GM18870 (cell line): ENCODE measurements at regions not wholly inside any gene's neighbourhood (a gene's known extent, or its start where the extent isn't known, plus 50 kb on each side); places are given as distances from the start of the nearest gene placed in this dataset.

Source experiments
- ATAC-seq: cut with Tn5 transposase; IDR thresholded peaks from one replicate; pipeline ENCODE4 v1.9.1; 2021; ENCODE audit warnings: moderate library complexity; ENCODE audit not compliant: unreplicated experiment

DNA sequence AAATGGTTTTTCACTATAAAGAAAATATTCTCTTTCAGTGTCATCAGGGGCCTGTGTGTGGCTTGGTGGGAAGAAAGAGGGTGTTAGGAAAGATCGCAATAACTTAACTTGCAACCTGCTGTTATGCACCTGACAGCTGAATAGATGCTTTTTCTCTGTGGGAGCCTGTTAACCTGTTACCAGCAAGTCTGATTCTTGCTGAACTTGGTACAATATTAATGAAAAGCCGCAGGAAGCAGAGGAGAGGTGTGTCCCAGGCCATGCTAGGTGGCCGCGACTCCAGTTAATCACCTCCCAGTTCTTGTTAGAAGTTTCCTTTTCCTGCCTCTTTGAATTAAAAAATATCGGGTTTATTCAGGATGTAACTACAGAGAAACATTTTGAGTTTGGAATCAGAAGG, 494.8 kb upstream of the AGA start:
- ATAC-seq = no peak

DNA sequence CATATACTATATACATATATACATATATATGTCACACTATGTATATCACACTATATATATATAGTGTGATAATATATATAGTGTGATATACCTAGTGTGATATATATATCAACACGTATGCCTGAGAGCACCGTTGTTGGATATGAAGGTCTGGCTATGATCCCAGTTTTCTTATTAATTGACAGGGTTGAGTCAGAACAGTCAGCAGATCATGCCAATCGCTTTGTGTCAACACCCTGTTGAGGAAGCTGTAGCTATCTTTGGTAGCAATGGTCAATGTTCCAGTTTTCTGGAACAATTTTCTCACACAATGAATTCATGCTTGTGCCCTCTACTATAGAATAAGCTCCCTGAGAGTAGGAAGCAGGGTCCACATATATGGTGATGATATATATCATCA, 496.0 kb upstream of the AGA start:
- ATAC-seq = no peak

DNA sequence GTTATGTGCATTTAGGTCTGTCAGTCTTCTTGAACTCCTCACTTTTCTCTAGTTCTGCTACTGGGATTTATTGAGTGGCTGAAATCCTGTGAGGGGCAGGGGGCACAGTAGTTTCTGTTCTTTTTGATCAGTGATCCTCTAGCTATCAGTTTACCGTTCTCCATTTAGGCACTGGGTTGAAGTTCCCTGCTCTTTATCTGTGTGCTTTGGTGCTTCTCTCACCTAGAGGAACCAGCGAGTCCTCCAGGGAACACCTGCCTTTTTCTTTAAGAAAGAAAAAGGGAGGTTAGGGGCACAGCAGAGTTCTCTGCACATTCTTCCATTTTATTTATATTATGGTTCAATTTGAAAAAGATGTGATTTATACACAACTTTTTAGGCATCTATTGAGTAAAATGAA, 503.0 kb upstream of the AGA start:
- ATAC-seq = no peak

DNA sequence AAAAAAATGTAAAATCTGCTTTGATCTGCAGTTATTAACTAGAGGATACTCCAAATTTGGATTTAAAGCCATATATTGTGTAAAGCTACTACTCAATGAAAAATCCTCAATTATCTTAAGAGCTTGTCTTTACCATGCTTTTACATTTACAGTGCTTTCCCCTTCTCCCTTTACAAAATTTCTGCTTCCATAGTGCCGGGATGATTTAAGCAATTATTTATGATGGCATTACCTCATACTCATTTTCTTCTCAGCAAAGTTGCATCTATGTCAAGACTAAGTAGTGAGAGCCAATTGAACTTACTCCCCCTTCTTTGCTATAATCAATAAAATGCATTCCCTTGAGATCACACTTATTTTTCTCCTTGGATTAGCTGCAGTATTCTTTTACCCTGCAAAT, 505.4 kb upstream of the AGA start:
- no peak for ATAC-seq

DNA sequence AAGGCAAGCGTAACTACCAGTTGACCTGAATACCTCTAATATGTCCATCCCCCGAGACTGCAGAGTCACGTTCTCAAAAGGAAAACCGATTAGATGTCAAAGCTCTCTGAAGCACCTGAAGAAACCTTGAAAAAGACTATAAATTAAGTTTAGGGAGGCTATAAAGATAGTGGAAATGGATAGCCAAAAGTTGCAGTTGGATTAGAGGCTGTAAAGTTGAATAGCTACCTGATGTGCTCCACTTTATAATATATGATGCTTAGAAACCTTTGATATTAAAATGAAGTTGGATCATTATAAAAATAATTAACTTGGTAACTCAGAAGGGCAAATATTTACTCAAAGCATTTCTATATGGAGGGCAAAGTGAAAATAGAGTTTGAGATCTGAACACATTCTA, 506.6 kb upstream of the AGA start:
- no peak for ATAC-seq

DNA sequence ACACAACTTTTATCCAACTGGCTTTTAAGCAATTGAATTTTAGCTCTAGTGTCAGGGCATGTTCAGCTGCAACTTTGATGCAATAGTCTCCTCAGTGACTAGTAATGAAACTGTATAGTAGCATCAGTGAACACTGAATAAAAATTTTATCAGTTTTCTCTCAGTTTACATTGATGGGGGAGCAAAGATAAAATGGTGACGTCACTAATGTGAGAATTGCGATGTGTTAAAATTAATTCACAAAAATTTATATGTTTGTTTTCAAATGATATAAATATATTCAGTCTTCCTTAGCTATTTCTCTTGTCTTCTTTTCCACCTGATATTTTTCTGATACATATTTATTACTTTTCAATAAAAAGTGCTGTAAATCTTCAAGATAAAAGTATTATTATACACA, 508.8 kb upstream of the AGA start:
- ATAC-seq = no peak

DNA sequence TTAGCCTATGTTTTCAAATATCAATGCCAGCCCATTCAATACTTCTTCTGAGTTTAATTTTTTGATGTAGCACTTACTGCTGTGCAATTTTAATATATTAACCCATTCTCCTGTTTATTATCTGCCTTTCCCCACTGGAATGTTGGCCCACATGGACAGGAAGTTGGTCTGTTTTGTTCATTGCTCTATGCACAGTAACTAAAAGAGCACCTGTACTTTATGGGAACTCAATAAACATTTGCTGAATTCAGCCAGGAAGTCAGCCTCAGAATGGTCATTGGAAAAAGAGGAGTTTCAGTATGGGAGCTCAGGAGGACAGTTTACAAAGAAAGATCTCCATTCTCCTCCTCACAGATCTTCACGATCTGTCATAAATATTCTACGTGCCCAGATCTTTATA, 510.5 kb upstream of the AGA start:
- no peak for ATAC-seq

DNA sequence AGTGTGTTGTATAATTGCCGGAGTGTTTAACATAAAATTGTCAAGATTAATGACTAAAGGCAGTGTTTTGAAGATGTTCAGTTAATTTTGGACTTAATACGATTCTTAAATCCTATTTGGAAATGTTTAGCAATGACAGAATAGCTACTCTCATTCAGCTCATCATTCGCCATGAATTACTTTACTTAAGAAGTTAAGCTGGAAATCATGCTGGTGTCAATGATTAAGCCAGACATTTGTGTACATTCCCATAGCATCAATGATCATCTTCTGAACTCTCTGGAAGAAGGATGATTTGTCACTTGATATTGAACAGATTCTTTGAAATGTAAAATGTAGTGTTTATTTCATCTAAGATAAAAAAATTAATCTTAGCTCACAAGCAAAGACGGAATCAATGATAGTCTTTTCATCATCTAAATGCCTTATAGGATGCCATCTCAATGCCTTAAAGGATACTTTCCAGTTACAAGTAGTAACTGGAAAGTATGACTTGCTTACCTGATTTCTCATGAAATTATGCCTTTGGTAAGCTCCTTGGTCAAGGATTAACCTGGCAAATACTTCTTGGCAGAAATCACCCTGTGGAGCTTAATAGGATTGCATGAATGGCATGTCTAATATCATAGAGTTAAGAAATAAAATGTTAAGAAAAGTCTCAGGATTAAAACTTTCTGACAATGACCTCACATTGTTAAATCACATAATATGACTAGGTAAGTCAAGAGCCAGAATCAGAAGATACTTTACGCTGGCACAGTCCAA, 515.5 kb upstream of the AGA start:
- ATAC-seq = no peak

DNA sequence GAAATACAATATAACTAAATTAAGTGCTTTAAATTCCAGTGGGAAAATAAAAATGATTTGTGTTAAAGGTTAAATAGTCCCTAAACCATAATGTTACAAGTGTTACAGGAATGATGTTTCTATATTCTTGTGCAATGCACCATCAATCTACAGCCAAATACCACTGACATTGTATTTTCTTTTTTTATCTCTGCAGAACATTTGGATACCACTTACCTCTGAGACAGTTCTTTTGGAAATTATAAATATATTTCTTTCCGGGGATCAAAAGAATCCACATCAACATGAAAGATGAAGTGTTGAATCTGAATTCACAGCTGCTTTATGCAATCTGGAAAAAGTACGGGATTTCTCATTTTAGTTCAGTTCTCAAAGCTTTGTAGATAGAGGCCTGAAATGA, 518.3 kb upstream of the AGA start:
- no peak for ATAC-seq

DNA sequence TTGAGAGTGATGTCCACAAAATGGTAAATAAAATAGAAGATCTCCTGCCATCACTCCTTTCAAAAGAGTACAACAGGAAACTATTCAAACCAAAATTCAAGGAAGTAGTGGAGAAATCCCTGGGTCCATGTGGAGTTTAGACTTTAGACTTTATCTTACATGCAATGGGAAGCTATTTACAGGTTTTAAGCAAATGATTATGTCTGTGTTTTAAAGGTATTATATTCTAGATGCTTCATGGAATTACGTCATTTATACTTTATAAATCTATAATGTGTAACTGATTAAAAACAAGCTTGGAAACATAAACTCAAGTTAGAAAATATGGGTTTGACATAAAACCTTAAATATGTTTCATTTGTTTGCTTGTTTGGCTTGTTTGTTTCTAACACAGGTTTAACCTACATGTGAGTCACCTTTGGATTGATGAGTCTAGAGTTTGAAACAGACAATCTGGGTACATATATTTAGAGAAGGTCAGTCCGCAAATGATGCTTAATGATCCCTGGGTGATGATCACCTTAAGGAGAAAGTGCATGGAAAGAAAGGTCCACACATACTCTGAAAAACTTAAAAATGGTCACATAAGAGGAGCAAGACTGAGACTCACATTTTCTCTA, 519.6 kb upstream of the AGA start:
- no peak for ATAC-seq

DNA sequence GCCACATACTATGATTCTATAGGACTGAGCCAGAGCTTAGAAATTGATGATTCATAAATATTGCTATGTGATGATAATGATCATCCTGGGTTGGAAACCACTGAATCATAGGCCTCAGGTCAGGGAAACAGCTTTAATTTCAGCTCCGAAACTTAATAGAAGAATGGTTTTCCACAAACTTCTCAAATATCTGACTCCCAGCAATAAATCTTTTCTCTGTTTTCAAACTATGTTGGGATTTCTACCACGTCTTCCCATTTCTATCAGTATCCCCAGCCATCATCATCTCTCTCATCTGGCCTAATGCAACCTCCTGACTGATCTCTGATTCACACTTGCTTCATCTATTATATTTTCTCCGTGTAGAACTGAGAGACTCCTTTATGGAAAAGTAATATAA, 521.8 kb upstream of the AGA start:
- no peak for ATAC-seq

DNA sequence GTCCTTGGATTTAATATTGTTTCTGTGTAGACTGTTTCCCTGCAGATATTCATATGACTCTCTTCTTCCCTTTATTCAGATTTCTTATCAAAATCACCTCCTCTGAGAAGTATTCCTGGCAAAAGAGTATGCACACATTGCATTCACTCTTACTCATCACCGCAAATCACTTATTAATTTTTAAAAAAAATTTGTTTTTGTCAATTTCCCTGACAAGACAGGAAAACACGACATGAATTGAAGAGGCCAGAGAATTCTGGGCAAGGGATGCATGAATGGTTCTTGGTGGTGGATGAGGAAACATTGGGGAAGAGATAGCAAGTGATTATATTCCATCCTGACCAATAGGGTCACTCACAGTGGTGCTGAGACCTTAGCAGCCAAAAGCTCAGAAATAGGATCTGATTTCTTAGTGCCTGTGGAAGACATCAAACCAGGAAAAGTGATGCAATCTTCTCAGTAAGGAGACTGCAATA, 522.5 kb upstream of the AGA start:
- ATAC-seq = no peak

DNA sequence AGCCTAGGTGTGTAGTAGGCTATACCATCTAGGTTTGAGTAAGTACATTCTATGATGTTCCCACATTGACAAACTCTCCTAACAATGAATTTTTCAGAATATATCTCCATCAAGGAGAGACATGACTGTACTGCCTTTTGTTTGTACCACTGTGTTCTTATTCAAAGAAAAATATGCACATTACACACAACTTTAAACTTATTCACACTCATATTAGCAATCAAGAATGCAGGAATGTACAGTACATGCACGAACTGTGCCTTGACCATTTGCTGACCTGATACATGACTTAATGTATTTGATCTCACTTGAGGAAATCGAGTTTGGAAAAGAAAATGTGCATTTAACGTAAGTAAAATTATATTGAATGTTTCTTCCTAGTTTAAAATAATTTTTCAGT, 525.1 kb upstream of the AGA start:
- ATAC-seq = no peak

DNA sequence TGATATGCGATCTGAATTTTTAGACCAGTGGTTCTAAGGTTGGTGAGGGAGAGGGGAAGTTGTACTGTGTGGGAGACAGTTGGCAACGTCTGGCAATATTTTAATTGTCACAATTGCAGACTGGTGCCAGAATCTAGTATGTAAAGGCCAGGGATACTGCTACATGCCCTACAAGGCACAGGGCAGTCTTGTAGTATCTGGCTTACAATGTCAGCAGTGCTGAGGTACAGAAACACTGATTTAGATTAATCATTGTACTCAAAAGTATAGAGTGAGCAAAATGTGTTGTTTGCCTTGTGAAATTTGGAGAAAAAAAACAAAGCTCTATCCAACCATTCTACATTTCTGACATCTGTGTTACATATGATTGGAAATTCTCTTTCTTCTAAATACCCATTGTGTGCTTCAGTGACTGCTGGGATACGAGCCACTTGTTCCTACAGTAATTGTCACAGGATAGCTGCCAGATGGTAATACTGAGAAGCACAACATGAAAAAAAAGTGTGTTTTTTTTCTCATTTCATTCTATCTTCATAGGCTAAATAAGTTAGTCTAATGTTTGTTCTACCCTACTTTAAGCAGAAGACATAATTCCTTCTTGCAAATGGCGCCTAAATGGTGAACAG, 526.7 kb upstream of the AGA start:
- ATAC-seq = no peak

DNA sequence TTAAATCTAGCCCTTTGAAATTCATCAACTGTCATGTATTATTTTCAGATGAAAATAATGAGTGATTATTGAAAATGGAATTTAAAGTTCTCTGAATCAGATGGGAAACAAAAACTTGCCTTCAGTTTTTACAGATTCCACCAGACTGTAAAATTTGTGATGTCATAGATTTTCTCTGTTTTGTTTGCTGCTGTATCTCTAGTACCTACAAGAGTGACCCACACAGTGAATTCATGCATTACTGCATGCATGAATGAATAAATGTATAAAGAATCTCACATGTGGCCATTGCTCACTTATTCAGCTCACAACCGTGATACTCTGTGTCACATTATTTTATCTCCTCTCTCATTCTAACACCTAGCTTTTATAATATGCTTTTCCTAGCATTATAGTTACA, 532.2 kb upstream of the AGA start:
- ATAC-seq = no peak

DNA sequence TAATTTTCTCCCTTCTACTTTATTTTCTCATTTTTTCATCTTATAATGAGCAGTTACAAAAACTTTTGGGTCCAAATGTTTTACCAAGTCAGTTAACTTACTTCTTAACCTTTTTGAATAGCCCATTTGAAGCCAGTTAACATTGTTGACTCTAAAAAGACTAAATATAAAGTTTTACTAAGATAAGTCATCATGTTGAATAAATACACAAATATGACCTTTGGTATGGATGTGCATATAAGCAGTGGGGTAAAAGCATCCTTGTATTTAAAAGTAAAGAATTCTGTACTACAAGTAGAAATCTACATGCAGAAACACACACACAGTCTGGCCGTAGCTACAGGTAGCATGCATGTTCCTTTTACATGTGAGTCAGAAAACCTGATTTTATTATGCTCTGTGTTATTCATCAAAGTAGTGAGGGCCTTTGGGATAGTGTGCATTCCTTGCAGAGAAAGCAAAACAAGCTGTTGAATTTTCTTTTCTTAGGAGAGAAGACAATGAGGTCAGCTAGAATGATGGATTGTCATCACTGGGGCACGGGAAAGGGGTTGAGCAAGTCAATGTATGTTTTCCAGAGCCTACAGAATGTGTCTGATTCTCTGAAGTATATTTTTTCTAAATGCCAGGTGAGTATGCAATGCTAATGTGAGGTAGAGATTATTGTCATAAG, 533.2 kb upstream of the AGA start:
- ATAC-seq = no peak

DNA sequence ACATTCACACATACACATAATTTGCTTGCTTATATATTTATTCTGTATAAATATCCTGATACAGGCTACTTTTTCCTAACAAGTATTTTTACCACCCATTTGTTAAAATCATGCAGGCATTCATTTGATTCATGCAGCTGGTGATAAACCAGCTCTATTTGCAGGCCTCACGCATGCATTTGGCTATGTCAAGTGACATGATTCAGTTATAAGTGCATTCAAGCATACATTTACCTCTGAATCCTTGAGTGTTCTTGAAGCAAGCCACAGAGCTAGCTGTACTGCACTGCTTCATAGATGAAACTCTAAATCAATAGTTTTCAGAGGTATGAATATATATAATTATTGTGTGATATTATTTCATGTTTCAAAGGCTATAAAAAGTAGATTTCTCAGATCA, 544.0 kb upstream of the AGA start:
- no peak for ATAC-seq

DNA sequence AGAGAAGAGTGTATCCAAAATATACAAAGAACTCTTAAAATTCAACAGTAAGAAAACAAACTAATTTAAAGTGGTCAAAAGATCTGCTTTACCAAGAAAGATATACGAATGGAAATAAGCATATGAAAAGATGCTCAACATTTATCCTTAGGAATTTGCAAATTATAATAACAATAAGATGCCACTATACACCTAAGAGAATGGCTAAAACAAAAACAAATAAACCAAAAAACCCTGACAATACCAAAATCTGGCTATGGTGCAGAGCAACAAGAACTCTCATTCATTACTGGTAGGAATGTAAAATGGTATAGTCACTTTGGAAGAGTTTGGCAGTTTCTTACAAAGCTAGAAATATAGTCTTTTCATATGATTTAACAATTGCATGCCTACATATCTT, 545.7 kb upstream of the AGA start:
- no peak for ATAC-seq

DNA sequence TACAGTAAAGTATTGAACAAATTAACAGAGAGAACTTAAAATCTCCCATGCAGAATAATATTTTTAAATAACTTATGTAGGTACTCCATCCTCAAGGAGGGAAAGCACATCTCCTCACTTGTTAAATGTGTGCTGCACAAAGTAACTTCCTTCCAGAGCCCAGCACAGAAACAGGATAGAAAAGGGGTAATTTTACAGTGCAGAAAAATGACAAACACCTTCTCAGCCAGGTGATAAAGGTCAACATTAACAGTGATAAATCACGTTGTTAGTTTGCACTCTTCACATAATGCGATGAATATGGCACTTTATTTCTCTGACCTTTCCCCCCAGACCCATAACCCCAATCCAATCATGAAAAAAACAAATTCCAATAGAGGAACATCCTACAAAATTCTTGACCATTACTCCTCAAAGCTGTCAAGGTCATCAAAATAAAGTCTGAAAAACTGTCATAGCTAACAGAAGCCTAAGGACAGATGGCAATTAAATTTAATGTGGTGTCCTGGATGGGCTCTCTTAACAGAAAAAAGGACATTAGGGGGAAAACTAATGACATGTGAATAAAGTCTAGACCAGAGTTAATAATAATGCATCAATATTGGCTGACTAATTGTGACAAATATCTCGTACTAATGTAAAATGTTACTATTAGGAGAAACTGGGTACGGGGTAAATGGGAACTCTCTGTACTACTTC, 547.4 kb upstream of the AGA start:
- ATAC-seq = no peak

DNA sequence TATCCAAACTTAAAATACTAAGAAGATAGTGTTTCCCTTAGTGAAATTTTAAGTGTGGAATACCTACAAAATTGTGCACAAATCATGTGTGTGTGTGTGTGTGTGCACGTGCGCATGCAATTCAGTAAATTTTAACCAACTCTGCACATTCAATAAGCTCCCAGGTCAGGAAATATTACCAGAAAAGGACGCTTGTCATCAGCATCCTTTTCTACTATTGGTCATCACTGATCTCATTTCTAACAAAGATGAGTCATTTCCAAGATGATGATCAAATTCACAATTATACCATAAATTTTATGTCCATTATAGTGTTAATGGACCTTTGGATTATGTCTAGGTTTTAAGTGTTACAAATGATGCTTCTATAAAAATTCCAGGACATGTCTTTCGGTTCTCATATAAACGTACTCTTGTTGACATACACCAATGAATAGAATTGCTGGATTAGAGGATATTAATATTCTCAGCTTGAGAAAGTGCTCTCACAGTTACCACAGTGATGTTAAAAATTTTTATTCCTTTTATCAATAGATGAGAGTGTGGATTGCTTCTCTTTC, 560.9 kb upstream of the AGA start:
- ATAC-seq = no peak

DNA sequence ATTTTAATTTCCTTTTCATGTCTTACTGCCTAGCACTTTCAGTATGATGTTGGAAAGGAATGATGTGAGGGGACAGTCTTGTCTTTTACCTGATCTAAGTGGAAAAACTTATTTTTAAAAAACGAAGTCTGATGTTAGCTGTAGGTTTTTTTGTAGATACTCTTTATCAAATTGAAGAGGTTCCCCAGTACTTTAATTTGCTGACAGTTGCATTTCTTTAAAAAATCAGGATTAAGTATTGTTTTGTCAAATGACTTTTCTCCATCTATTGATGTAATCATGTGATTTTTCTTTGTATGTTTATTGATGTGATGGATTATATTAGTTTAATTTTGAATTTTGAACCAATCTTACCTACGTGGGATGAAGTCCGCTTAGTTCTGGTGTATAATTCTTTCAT, 568.4 kb upstream of the AGA start:
- no peak for ATAC-seq
